ENCODE measurements at regions not wholly inside any gene's neighbourhood (a gene's known extent, or its start where the extent isn't known, plus 50 kb on each side); places are given as distances from the start of the nearest gene placed in this dataset.

GRCh38 chr2:207419331-207419730 lies 110.4 kb upstream of the CREB1 start:
- TF ChIP-seq CTCF (IDR thresholded peaks at IDR 0.05) (no peak), POLR2AphosphoS5 (IDR thresholded peaks at IDR 0.05) (no peak)

Measured in upper lobe of left lung (tissue), 4 donors.